ENCODE measurements at regions not wholly inside any gene's neighbourhood (a gene's known extent, or its start where the extent isn't known, plus 50 kb on each side); places are given as distances from the start of the nearest gene placed in this dataset.

GRCh38 chr7:9718071-9718661 is 1255.5 kb upstream of the PHF14 start:
- Histone ChIP-seq H3K4me1 (ENCODE audit: control insufficient read depth, insufficient read depth, low read length) (no peaks in the 10 kb centered on the region), H3K14ac (replicated peaks; ENCODE audit: low read depth, low read length) (no peak overlapping the region), H2AK9ac (replicated peaks; ENCODE audit: low read depth, low read length, poor library complexity) (no peak overlapping the region), H3K27me3 (ENCODE audit: control insufficient read depth, insufficient read depth, low read length) (no peaks in the 10 kb centered on the region), H3K79me1 (ENCODE audit: low read depth in 1 of 2, low read length in 2 of 2) (no peaks in the 10 kb centered on the region), H3K9me1 (ENCODE audit: insufficient read depth, low read length) (no peaks in the 10 kb centered on the region), H2AFZ (replicated peaks; ENCODE audit: low read length, poor library complexity) (no peak overlapping the region), H3K27ac (ENCODE audit: insufficient read depth, low read length) (no peak overlapping the region), H4K8ac (ENCODE audit: low read depth in 2 of 2, low read length in 2 of 2) (no peak overlapping the region), H3K4me2 (ENCODE audit: low read depth, low read length) (no peak overlapping the region), H2AK5ac (ENCODE audit: low read depth, low read length) (no peak overlapping the region), H3K4me3 (ENCODE audit: insufficient read depth, low read depth, low read length) (no peak overlapping the region), H2BK15ac (ENCODE audit: low read depth, low read length) (no peak overlapping the region), H4K91ac (ENCODE audit: insufficient read depth, low read depth, low read length) (no peak overlapping the region), H2BK120ac (ENCODE audit: low read depth, low read length) (no peak overlapping the region), H2BK5ac (ENCODE audit: low read depth, low read length, poor library complexity, severe bottlenecking) (no peak overlapping the region), H3K18ac (ENCODE audit: low read depth, low read length) (no peak overlapping the region), H3K4ac (ENCODE audit: low read depth, low read length) (no peak overlapping the region), H4K5ac (ENCODE audit: low read depth, low read length) (no peak overlapping the region), H3K36me3 (ENCODE audit: control insufficient read depth, insufficient read depth, low read length) (no peaks in the 10 kb centered on the region), H3K9me3 (ENCODE audit: control insufficient read depth, insufficient read depth, low read length) (peaks cover 4% of the 10 kb centered on the region), H3K23ac (ENCODE audit: low read depth, low read length) (no peak overlapping the region), H2BK20ac (ENCODE audit: low read depth, low read length) (no peak overlapping the region), H3K56ac (ENCODE audit: extremely low read depth, insufficient read depth, low read length) (no peak overlapping the region), H4K20me1 (ENCODE audit: insufficient read depth, low read length) (no peaks in the 10 kb centered on the region), H3K9ac (ENCODE audit: low read depth, low read length) (no peak overlapping the region)
- DNase-seq (no peak), ATAC-seq (ENCODE audit: low read depth) (no peak)
- intact Hi-C loops (cut with micrococcal nuclease) (no loop called here), dilution Hi-C loops (cut with HindIII; ENCODE audit: low sequenced_read_pairs, unreplicated experiment) (no loop called here), in situ Hi-C loops (cut with MboI; ENCODE audit: low sequenced_read_pairs) (no loop called here)
- ChIA-PET CTCF (no interaction called here), POLR2A (ENCODE audit: unreplicated experiment) (no interaction called here)
- no peak for TF ChIP-seq MAZ (IDR thresholded peaks at IDR 0.05; ENCODE audit: borderline replicate concordance, low read depth, low read length)
- TF ChIP-seq SMC3 (IDR thresholded peaks at IDR 0.05; ENCODE audit: low read depth, low read length) = no peak
- no peak for TF ChIP-seq RAD21 (IDR thresholded peaks at IDR 0.05; ENCODE audit: low read length)
- TF ChIP-seq CTCF (conservative IDR thresholded peaks at IDR 0.05; ENCODE audit: low read depth, low read length) = no peak
- no peak for TF ChIP-seq CHD1 (IDR thresholded peaks at IDR 0.05; ENCODE audit: low read depth, low read length)
- no peak for TF ChIP-seq NFE2L2 (IDR thresholded peaks at IDR 0.05; ENCODE audit: low read depth, low read length)
- no peak for TF ChIP-seq POLR2A (IDR thresholded peaks at IDR 0.05; ENCODE audit: low read depth, low read length)
- no peak for TF ChIP-seq RFX5 (IDR thresholded peaks at IDR 0.05; ENCODE audit: low read depth, low read length)
- TF ChIP-seq MXI1 (IDR thresholded peaks at IDR 0.05; ENCODE audit: borderline replicate concordance, low read depth, low read length) = no peak
- TF ChIP-seq MAFK (IDR thresholded peaks at IDR 0.05; ENCODE audit: low read depth, low read length) = no peak
- TF ChIP-seq RCOR1 (IDR thresholded peaks at IDR 0.05; ENCODE audit: insufficient replicate concordance, low read length) = no peak
- no peak for TF ChIP-seq FOS (IDR thresholded peaks at IDR 0.05; ENCODE audit: low read depth, low read length)
- no peak for TF ChIP-seq CEBPB (IDR thresholded peaks at IDR 0.05; ENCODE audit: low read depth, low read length)
- TF ChIP-seq BHLHE40 (IDR thresholded peaks at IDR 0.05; ENCODE audit: low read depth, low read length) = no peak
- TF ChIP-seq, protein P1, sequence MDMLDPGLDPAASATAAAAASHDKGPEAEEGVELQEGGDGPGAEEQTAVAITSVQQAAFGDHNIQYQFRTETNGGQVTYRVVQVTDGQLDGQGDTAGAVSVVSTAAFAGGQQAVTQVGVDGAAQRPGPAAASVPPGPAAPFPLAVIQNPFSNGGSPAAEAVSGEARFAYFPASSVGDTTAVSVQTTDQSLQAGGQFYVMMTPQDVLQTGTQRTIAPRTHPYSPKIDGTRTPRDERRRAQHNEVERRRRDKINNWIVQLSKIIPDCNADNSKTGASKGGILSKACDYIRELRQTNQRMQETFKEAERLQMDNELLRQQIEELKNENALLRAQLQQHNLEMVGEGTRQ (IDR thresholded peaks at IDR 0.05; ENCODE audit: low read depth, low read length) = no peak
- BruUV-seq (replicated peaks) = no TSS peak

All from IMR-90 (cell line).